NB4 (cell line): ENCODE measurements at regions not wholly inside any gene's neighbourhood (a gene's known extent, or its start where the extent isn't known, plus 50 kb on each side); places are given as distances from the start of the nearest gene placed in this dataset.

Source experiments
- CTCF ChIP-seq: IDR thresholded peaks from one replicate; pipeline ENCODE4 v1.5.1; 2012; ENCODE audit warnings: low read depth, low read length
- MAX ChIP-seq: IDR thresholded peaks from 2 replicates; pipeline ENCODE4 v1.6.1; 2011; ENCODE audit warnings: low read depth, low read length
- MYC ChIP-seq: IDR thresholded peaks from 2 replicates; pipeline ENCODE4 v1.6.1; 2011; ENCODE audit warnings: low read depth, low read length
- POLR2A ChIP-seq: IDR thresholded peaks from 2 replicates; pipeline ENCODE4 v1.6.1; 2011; ENCODE audit warnings: mild to moderate bottlenecking; ENCODE audit not compliant: insufficient read length; ENCODE audit errors: extremely low read depth

GRCh38 chr4:174037631-174038030 is 245.8 kb downstream of the FBXO8 start:
- TF ChIP-seq POLR2A: no peak
- TF ChIP-seq CTCF: no peak
- TF ChIP-seq MYC: no peak
- TF ChIP-seq MAX: no peak
